ENCODE measurements at regions not wholly inside any gene's neighbourhood (a gene's known extent, or its start where the extent isn't known, plus 50 kb on each side); places are given as distances from the start of the nearest gene placed in this dataset.

GRCh38 chr21:35782667-35783066 lies 277.7 kb downstream of the SETD4 start:
- no peak for TF ChIP-seq CTCF (IDR thresholded peaks at IDR 0.05)
- TF ChIP-seq POLR2A (IDR thresholded peaks at IDR 0.05), result no peak

Data from suprapubic skin (tissue), 3 donors.